Gastrocnemius medialis (tissue), 4 donors: ENCODE measurements at regions not wholly inside any gene's neighbourhood (a gene's known extent, or its start where the extent isn't known, plus 50 kb on each side); places are given as distances from the start of the nearest gene placed in this dataset.

Experiments
- CTCF ChIP-seq, 5 experiments: fragments of 450-650 bp in 3 of 5; fragments of 200-600 bp in 2 of 5; sonication (generic) in 2 of 5; IDR thresholded peaks in 4 of 5; conservative IDR thresholded peaks in 1 of 5; 1 replicate in 4 of 5; 2 replicates in 1 of 5; pipeline ENCODE4 v1.5.1; 2016 to 2019; ENCODE audit warnings: antibody characterized with exemption in 5 of 5, mild to moderate bottlenecking in 3 of 5, moderate library complexity in 3 of 5
- POLR2A ChIP-seq, 2 donors: fragments of 450-650 bp; IDR thresholded peaks; one replicate each; pipeline ENCODE4 v1.6.1; 2017; ENCODE audit warnings: antibody characterized with exemption in 2 of 2, mild to moderate bottlenecking in 2 of 2, moderate library complexity in 2 of 2

- TF ChIP-seq CTCF (IDR thresholded peaks at IDR 0.05 in 4 of 5, conservative IDR thresholded peaks at IDR 0.05 in 1 of 5) (no peak), POLR2A (IDR thresholded peaks at IDR 0.05) (no peak)
Observed at GRCh38 chr2:144937910-144938709, 418.2 kb upstream of the ZEB2 start.
